HCT116 (cell line): ENCODE measurements at regions not wholly inside any gene's neighbourhood (a gene's known extent, or its start where the extent isn't known, plus 50 kb on each side); places are given as distances from the start of the nearest gene placed in this dataset.

Experiments used
- ATAC-seq: fragments of 200-7000 bp; cut with Tn5 transposase; 2 replicates; pipeline ENCODE4 v1.9.1; 2020; ENCODE audit warnings: mild to moderate bottlenecking, moderate library complexity
- BruUV-seq: library from RNA; stranded (reverse); fragments of 400-500 nt; replicated peaks from 2 replicates; lab custom pipeline; 2021; lab: Mats Ljungman, UMichigan
- CTCF ChIA-PET: fragments of 300-600 bp; sonication (Branson Sonifier 250); formaldehyde crosslinking; loops from one replicate; lab custom pipeline; 2021; ENCODE audit warnings: antibody characterized with exemption; lab: Charles Lee
- POLR2A ChIA-PET: fragments of 300-600, 350-600 bp; sonication (Branson Sonifier 250); formaldehyde crosslinking; loops from one replicate; lab custom pipeline; 2021; ENCODE audit warnings: antibody characterized with exemption; lab: Charles Lee
- RAD21 ChIA-PET, 2 experiments: fragments of 300-600 bp; sonication (Branson Sonifier 250); formaldehyde crosslinking; loops; one replicate each; lab custom pipeline; 2023; ENCODE audit warnings: low total read pairs in 2 of 2; ENCODE audit not compliant: uncharacterized antibody in 2 of 2, unreplicated experiment in 2 of 2, low non-redundant PET in 1 of 2; lab: Charles Lee
- DNase-seq: peaks from one replicate; pipeline ENCODE4 v3.0.0-alpha.2; 2010; ENCODE audit warnings: low read depth, low spot score
- H2AFZ ChIP-seq: fragments of 200-600 bp; shearing (Covaris generic), sonication (generic); 2 replicates; pipeline ENCODE4 v1.6.1; 2017; ENCODE audit warnings: low read depth, mixed run types, mixed read lengths, antibody characterized with exemption, low read length; ENCODE audit not compliant: poor library complexity, severe bottlenecking
- H3K27ac ChIP-seq: 2 replicates; pipeline ENCODE4 v1.5.1; 2012; ENCODE audit warnings: low read depth, low read length
- H3K27me3 ChIP-seq: fragments of 200-600 bp; sonication (generic); 2 replicates; pipeline ENCODE4 v1.6.1; 2016; ENCODE audit warnings: mixed run types, low read length, mixed read lengths; ENCODE audit not compliant: insufficient read depth
- H3K36me3 ChIP-seq, 2 experiments: fragments of 200-500 bp in 1 of 2; fragments of 200-600 bp in 1 of 2; sonication (Bioruptor generic) in 1 of 2; sonication (generic) in 1 of 2; 2 replicates each; pipeline versions ENCODE4 v1.5.1 to v1.6.1; 2014 to 2016; ENCODE audit warnings: low read length in 2 of 2, inconsistent platforms in 1 of 2, mixed read lengths in 1 of 2, mixed run types in 1 of 2; ENCODE audit not compliant: insufficient read depth in 2 of 2, control insufficient read depth in 1 of 2
- H3K4me1 ChIP-seq, 2 experiments: fragments of 200-600 bp in 1 of 2; sonication (generic) in 1 of 2; 2 replicates each; pipeline versions ENCODE4 v1.5.1 to v1.6.1; 2012 to 2017; ENCODE audit warnings: low read length in 2 of 2, inconsistent platforms in 1 of 2, mild to moderate bottlenecking in 1 of 2, mixed read lengths in 1 of 2, mixed run types in 1 of 2, moderate library complexity in 1 of 2; ENCODE audit not compliant: insufficient read depth in 2 of 2, control insufficient read depth in 1 of 2
- H3K4me2 ChIP-seq: fragments of 200-600 bp; sonication (generic); 2 replicates; pipeline ENCODE4 v1.6.1; 2017; ENCODE audit warnings: mixed run types, low read length, mixed read lengths
- H3K4me3 ChIP-seq, 2 experiments: fragments of 200-600 bp in 1 of 2; sonication (generic) in 1 of 2; replicated peaks in 1 of 2; 2 replicates each; pipeline ENCODE4 v1.5.1; 2011 to 2016; ENCODE audit warnings: low read length in 2 of 2, control low read depth in 1 of 2, low read depth in 1 of 2, mild to moderate bottlenecking in 1 of 2, mixed read lengths in 1 of 2, mixed run types in 1 of 2
- H3K79me2 ChIP-seq: fragments of 200-600 bp; sonication (generic); 2 replicates; pipeline ENCODE4 v1.6.1; 2017; ENCODE audit warnings: mild to moderate bottlenecking, mixed run types, low read length, moderate library complexity, mixed read lengths; ENCODE audit not compliant: insufficient read depth
- H3K9ac ChIP-seq: fragments of 200-600 bp; sonication (generic); 2 replicates; pipeline ENCODE4 v1.6.1; 2016; ENCODE audit warnings: low read length, mixed read lengths
- H3K9me2 ChIP-seq: fragments of 200-600 bp; sonication (generic), shearing (Covaris generic); 2 replicates; pipeline ENCODE4 v1.6.1; 2017; ENCODE audit warnings: mixed run types, mild to moderate bottlenecking, moderate library complexity; ENCODE audit not compliant: insufficient read depth
- H3K9me3 ChIP-seq, 2 experiments: fragments of 200-500 bp in 1 of 2; fragments of 200-600 bp in 1 of 2; sonication (Bioruptor generic) in 1 of 2; sonication (generic) in 1 of 2; 2 replicates each; pipeline ENCODE4 v1.6.1; 2014 to 2017; ENCODE audit warnings: low read length in 2 of 2, mixed read lengths in 2 of 2, inconsistent platforms in 1 of 2, low read depth in 1 of 2, mild to moderate bottlenecking in 1 of 2, mixed run types in 1 of 2, moderate library complexity in 1 of 2; ENCODE audit not compliant: control insufficient read depth in 1 of 2, insufficient read depth in 1 of 2
- H4K20me1 ChIP-seq: fragments of 200-600 bp; sonication (generic), shearing (Covaris generic); 2 replicates; pipeline ENCODE4 v1.6.1; 2017; ENCODE audit warnings: mixed run types, mild to moderate bottlenecking, moderate library complexity; ENCODE audit not compliant: insufficient read depth
- ATF3 ChIP-seq: IDR thresholded peaks from 2 replicates; pipeline ENCODE4 v1.6.1; 2012
- CBX3 ChIP-seq: IDR thresholded peaks from 2 replicates; pipeline ENCODE4 v1.6.1; 2012; ENCODE audit warnings: low read depth
- EGR1 ChIP-seq: IDR thresholded peaks from 2 replicates; pipeline ENCODE4 v1.6.1; 2012; ENCODE audit warnings: low read depth
- POLR2AphosphoS5 ChIP-seq: IDR thresholded peaks from 2 replicates; pipeline ENCODE4 v1.6.1; 2011; ENCODE audit warnings: mild to moderate bottlenecking, low read depth, low read length, moderate library complexity
- RAD21 ChIP-seq: IDR thresholded peaks from 2 replicates; pipeline ENCODE4 v1.6.1; 2012; ENCODE audit warnings: low read depth, mild to moderate bottlenecking
- REST ChIP-seq: IDR thresholded peaks from 2 replicates; pipeline ENCODE4 v1.6.1; 2012; ENCODE audit warnings: low read depth
- SIN3A ChIP-seq: IDR thresholded peaks from 2 replicates; pipeline ENCODE4 v1.6.1; 2012; ENCODE audit warnings: low read depth
- SP1 ChIP-seq: IDR thresholded peaks from 2 replicates; pipeline ENCODE4 v1.6.1; 2012; ENCODE audit warnings: low read depth
- TCF7L2 ChIP-seq: IDR thresholded peaks from 2 replicates; pipeline ENCODE4 v1.7.0; 2011; ENCODE audit warnings: borderline replicate concordance, inconsistent platforms; ENCODE audit not compliant: insufficient read depth, insufficient read length; ENCODE audit errors: extremely low read depth
- YY1 ChIP-seq: IDR thresholded peaks from 2 replicates; pipeline ENCODE4 v1.6.1; 2011; ENCODE audit warnings: low read length, low read depth, moderate library complexity, mild to moderate bottlenecking; ENCODE audit not compliant: insufficient replicate concordance; ENCODE audit errors: extremely low read depth
- ZNF274 ChIP-seq: fragments of 200-500 bp; sonication (Bioruptor generic); IDR thresholded peaks from 2 replicates; pipeline ENCODE4 v1.6.1; 2014; ENCODE audit warnings: mild to moderate bottlenecking, low read depth, low read length, inconsistent platforms
- intact Hi-C: fragments of 100-400 bp; cut with micrococcal nuclease; formaldehyde crosslinking; loops from 2 replicates; pipeline ENCODE4 v1.10.0; 2022

- TF ChIP-seq ZNF274 (no peak), RAD21 (no peak), SIN3A (no peak), ATF3 (no peak), CBX3 (no peak), TCF7L2 (no peak)
Observed at GRCh38 chr3:82572721-82573120, 811.3 kb upstream of the GBE1 start (continued).

GRCh38 chr3:82568776-82569338 is 807.4 kb upstream of the GBE1 start:
- no TSS peak for BruUV-seq

More at GRCh38 chr3:82568776-82569338, 807.4 kb upstream of the GBE1 start:
- H3K4me3 ChIP-seq = no peak overlapping the region
- POLR2A ChIA-PET = no interaction called here
- no peak for ATAC-seq
- no peaks in the 10 kb centered on the region for H3K9me2 ChIP-seq
- H3K36me3 ChIP-seq = no peaks in the 10 kb centered on the region
- no peaks in the 10 kb centered on the region for H4K20me1 ChIP-seq
- DNase-seq = no peak
- H3K9me3 ChIP-seq = no peaks in the 10 kb centered on the region; a peak in 1 of 4 replicates
- H3K4me2 ChIP-seq = no peak overlapping the region
- H3K79me2 ChIP-seq = no peaks in the 10 kb centered on the region
- TF ChIP-seq EGR1 = no peak
- no peak for TF ChIP-seq RAD21
- TF ChIP-seq SP1 = no peak
- no peak for TF ChIP-seq REST
- no peak for TF ChIP-seq POLR2AphosphoS5
- TF ChIP-seq TCF7L2 = no peak
- no peak for TF ChIP-seq SIN3A
- no peak for TF ChIP-seq YY1
- H3K4me1 ChIP-seq = no peaks in the 10 kb centered on the region
- CTCF ChIA-PET = no interaction called here
- RAD21 ChIA-PET = no interaction called here
- no peak overlapping the region for H3K9ac ChIP-seq
- no peak overlapping the region for H2AFZ ChIP-seq
- H3K27me3 ChIP-seq = no peaks in the 10 kb centered on the region
- no peak overlapping the region for H3K27ac ChIP-seq
- intact Hi-C loops = no loop called here
